Trophoblast cell (in vitro differentiated cells and primary cell): ENCODE measurements at regions not wholly inside any gene's neighbourhood (a gene's known extent, or its start where the extent isn't known, plus 50 kb on each side); places are given as distances from the start of the nearest gene placed in this dataset.
"Not testable (repeated sequence)": the region's sequence is repeated elsewhere in the genome, so short reads cannot be mapped to it uniquely, and the experiment has no call there.

Experiments used
- DNase-seq, 2 donors: peaks; one replicate each; pipeline ENCODE4 v3.0.0-alpha.2; 2016
- H2AFZ ChIP-seq: 2 replicates; pipeline ENCODE4 v1.6.1; 2013; ENCODE audit warnings: low read length, moderate library complexity, mild to moderate bottlenecking; ENCODE audit not compliant: insufficient read depth, poor library complexity
- H2AK5ac ChIP-seq: 2 replicates; pipeline ENCODE4 v1.6.1; 2013; ENCODE audit warnings: mild to moderate bottlenecking, low read length
- H2BK120ac ChIP-seq: 2 replicates; pipeline ENCODE4 v1.6.1; 2013; ENCODE audit warnings: low read length, mild to moderate bottlenecking, moderate library complexity; ENCODE audit not compliant: insufficient read depth, poor library complexity
- H2BK12ac ChIP-seq: 2 replicates; pipeline ENCODE4 v1.6.1; 2013; ENCODE audit warnings: mild to moderate bottlenecking, low read length, moderate library complexity
- H2BK5ac ChIP-seq: 2 replicates; pipeline ENCODE4 v1.6.1; 2013; ENCODE audit warnings: low read length, low read depth, moderate library complexity, mild to moderate bottlenecking; ENCODE audit not compliant: poor library complexity
- H3K14ac ChIP-seq: 2 replicates; pipeline ENCODE4 v1.6.1; 2013; ENCODE audit warnings: mild to moderate bottlenecking, low read length
- H3K18ac ChIP-seq: 2 replicates; pipeline ENCODE4 v1.6.1; 2013; ENCODE audit warnings: mild to moderate bottlenecking, low read length
- H3K23ac ChIP-seq: 2 replicates; pipeline ENCODE4 v1.6.1; 2013; ENCODE audit warnings: low read length
- H3K27ac ChIP-seq: 2 replicates; pipeline ENCODE4 v1.5.1; 2013; ENCODE audit warnings: low read depth, mild to moderate bottlenecking, inconsistent platforms, low read length, moderate library complexity
- H3K27me3 ChIP-seq: 2 replicates; pipeline ENCODE4 v1.6.1; 2013; ENCODE audit warnings: inconsistent platforms, mild to moderate bottlenecking, low read length, moderate library complexity; ENCODE audit not compliant: insufficient read depth
- H3K36me3 ChIP-seq, 2 experiments: 1 replicate in 1 of 2; 2 replicates in 1 of 2; pipeline ENCODE4 v1.6.1; 2013; ENCODE audit warnings: low read length in 2 of 2, mild to moderate bottlenecking in 2 of 2, moderate library complexity in 1 of 2; ENCODE audit not compliant: insufficient read depth in 2 of 2, control insufficient read depth in 1 of 2
- H3K4ac ChIP-seq: 2 replicates; pipeline ENCODE4 v1.6.1; 2013; ENCODE audit warnings: low read depth, mild to moderate bottlenecking, low read length, moderate library complexity
- H3K4me1 ChIP-seq, 2 experiments: 1 replicate in 1 of 2; 2 replicates in 1 of 2; pipeline ENCODE4 v1.6.1; 2013; ENCODE audit warnings: low read length in 2 of 2, mild to moderate bottlenecking in 2 of 2, moderate library complexity in 1 of 2; ENCODE audit not compliant: insufficient read depth in 2 of 2, control insufficient read depth in 1 of 2
- H3K4me2 ChIP-seq: 2 replicates; pipeline ENCODE4 v1.6.1; 2013; ENCODE audit warnings: inconsistent platforms, mild to moderate bottlenecking, low read length, moderate library complexity
- H3K4me3 ChIP-seq: 2 replicates; pipeline ENCODE4 v1.5.1; 2013; ENCODE audit warnings: mild to moderate bottlenecking, low read depth, low read length, inconsistent platforms
- H3K79me1 ChIP-seq: one replicate; pipeline ENCODE4 v1.6.1; 2013; ENCODE audit warnings: low read length
- H3K79me2 ChIP-seq: 2 replicates; pipeline ENCODE4 v1.6.1; 2013; ENCODE audit warnings: low read length, mild to moderate bottlenecking; ENCODE audit not compliant: control insufficient read depth, insufficient read depth, poor library complexity
- H3K9ac ChIP-seq: 2 replicates; pipeline ENCODE4 v1.6.1; 2013; ENCODE audit warnings: mild to moderate bottlenecking, low read length
- H3K9me3 ChIP-seq: 2 replicates; pipeline ENCODE4 v1.6.1; 2013; ENCODE audit warnings: low read depth, mild to moderate bottlenecking, control low read depth, inconsistent platforms, low read length; ENCODE audit not compliant: insufficient read depth
- H4K12ac ChIP-seq: 2 replicates; pipeline ENCODE4 v1.6.1; 2013; ENCODE audit warnings: low read depth, mild to moderate bottlenecking, low read length, moderate library complexity
- H4K8ac ChIP-seq: 2 replicates; pipeline ENCODE4 v1.6.1; 2013; ENCODE audit warnings: low read depth, mild to moderate bottlenecking, low read length, moderate library complexity
- H4K91ac ChIP-seq: one replicate; pipeline ENCODE4 v1.6.1; 2013; ENCODE audit warnings: low read depth, mild to moderate bottlenecking, low read length, moderate library complexity
- WGBS: extraction: QIAGEN DNeasy Blood & Tissue Kit; methylation state at CpG from one replicate; pipeline ENCODE4 v1.1.7; 2013; ENCODE audit warnings: missing lambda C conversion rate; ENCODE audit not compliant: insufficient read length, insufficient coverage; ENCODE audit errors: extremely low coverage; 5-methylcytosine and 5-hydroxymethylcytosine counted together

DNA sequence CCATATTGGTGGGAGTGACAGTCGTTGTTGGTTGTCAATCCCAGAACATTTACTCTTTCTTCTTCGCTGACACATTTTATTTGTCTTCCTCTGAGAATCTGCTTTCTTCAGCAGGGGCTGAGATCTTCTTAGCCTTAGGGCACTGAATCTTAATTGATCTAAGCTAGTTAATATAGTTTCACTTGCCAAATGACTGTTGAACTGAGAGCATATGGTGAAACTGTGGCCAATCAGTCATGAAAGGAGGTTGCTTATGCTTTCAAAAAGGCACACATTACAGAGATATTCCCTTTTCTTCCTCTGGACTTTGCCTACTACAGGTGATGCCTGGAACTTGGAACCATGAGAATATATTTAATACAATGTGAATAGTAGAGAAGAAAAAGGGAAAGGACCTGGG, 60.0 kb upstream of the KIAA0040 start:
- no peaks in the 10 kb centered on the region for H3K27me3 ChIP-seq
- WGBS, result no CpG with 5 or more reads among the region's 2 CpGs
- H2BK120ac ChIP-seq, result no peak overlapping the region
- H3K14ac ChIP-seq, result no peak overlapping the region
- no peak overlapping the region for H2AK5ac ChIP-seq
- H3K27ac ChIP-seq, result no peak overlapping the region
- no peak overlapping the region for H4K12ac ChIP-seq
- no peak overlapping the region for H2BK5ac ChIP-seq
- H3K4ac ChIP-seq, result no peak overlapping the region
- H2BK12ac ChIP-seq, result no peak overlapping the region
- H2AFZ ChIP-seq, result no peak overlapping the region
- peaks cover 0 to 7% of the 10 kb centered on the region in 2 experiments for H3K4me1 ChIP-seq
- no peaks in the 10 kb centered on the region for H3K79me1 ChIP-seq
- no peaks in the 10 kb centered on the region for H3K79me2 ChIP-seq
- H3K36me3 ChIP-seq, result no peaks in the 10 kb centered on the region
- H3K18ac ChIP-seq, result no peak overlapping the region
- no peak for DNase-seq
- no peaks in the 10 kb centered on the region for H3K9me3 ChIP-seq
- H4K8ac ChIP-seq, result no peak overlapping the region
- no peak overlapping the region for H4K91ac ChIP-seq
- no peak overlapping the region for H3K23ac ChIP-seq
- H3K4me3 ChIP-seq, result no peak overlapping the region
- no peak overlapping the region for H3K9ac ChIP-seq
- H3K4me2 ChIP-seq, result no peak overlapping the region

DNA sequence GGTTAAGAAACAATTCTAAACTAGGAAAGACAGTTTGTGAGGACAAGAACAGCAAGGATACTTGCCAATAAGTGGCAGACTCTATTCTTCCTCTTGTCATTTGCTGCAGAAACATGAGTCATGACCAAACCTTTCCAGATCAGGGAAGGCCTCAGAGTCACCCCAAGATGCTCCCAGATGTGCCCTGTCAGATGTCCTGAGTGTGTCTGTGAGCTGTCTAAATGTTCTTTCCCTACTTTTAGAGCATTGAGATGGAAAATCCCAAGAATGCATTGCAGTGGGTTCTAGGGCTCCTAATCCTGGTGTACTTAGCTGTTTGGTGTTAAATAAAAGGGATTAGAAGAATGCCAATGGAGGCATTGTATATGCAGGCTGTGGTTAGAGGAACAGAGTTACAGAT, 57.5 kb upstream of the KIAA0040 start:
- no peak overlapping the region for H3K18ac ChIP-seq
- H3K4me2 ChIP-seq, result no peak overlapping the region
- no peak overlapping the region for H3K14ac ChIP-seq
- H2AK5ac ChIP-seq, result no peak overlapping the region
- H4K8ac ChIP-seq, result no peak overlapping the region
- H3K79me1 ChIP-seq, result no peaks in the 10 kb centered on the region
- H3K23ac ChIP-seq, result no peak overlapping the region
- no peaks in the 10 kb centered on the region for H3K9me3 ChIP-seq
- H3K4me1 ChIP-seq, result peaks cover 0 to 7% of the 10 kb centered on the region in 2 experiments
- no peaks in the 10 kb centered on the region for H3K79me2 ChIP-seq
- H3K9ac ChIP-seq, result no peak overlapping the region
- H3K4ac ChIP-seq, result no peak overlapping the region
- H2BK12ac ChIP-seq, result no peak overlapping the region
- no peak overlapping the region for H4K12ac ChIP-seq
- no peak for DNase-seq
- no peak overlapping the region for H4K91ac ChIP-seq
- H3K27ac ChIP-seq, result peak overlapping the region; percentile 1
- H3K4me3 ChIP-seq, result no peak overlapping the region
- no peaks in the 10 kb centered on the region for H3K36me3 ChIP-seq
- peak overlapping the region; percentile 19 for H2BK5ac ChIP-seq
- H2BK120ac ChIP-seq, result no peak overlapping the region
- no peaks in the 10 kb centered on the region for H3K27me3 ChIP-seq
- H2AFZ ChIP-seq, result no peak overlapping the region

DNA sequence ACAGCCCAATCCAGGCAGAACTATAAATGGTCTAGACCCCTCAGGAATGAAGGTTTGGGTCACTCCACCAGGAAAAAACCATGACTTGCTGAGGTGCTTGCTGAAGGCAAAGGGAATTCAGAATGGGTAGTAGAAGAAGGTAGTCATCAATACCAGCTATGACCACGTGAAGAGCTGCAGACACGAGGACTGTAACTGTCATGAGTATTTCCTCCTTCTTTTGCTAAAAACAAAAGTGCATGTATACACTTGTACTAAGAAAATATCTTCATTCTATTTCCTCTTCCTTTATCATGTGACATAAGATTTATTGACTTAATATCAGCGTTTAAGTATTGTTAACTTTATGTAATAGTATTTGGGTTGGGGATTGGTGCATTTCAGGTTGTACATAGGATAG, 55.5 kb upstream of the KIAA0040 start:
- not testable (repeated sequence) for H3K36me3 ChIP-seq, H3K23ac ChIP-seq, H3K4me3 ChIP-seq, H4K91ac ChIP-seq, H3K79me2 ChIP-seq, H2BK120ac ChIP-seq, H2AK5ac ChIP-seq, H3K14ac ChIP-seq, H3K9ac ChIP-seq, H2AFZ ChIP-seq, H3K4me1 ChIP-seq, H2BK12ac ChIP-seq, H3K79me1 ChIP-seq, H3K4ac ChIP-seq, H3K18ac ChIP-seq, H3K27me3 ChIP-seq, H2BK5ac ChIP-seq, H4K8ac ChIP-seq, DNase-seq, H4K12ac ChIP-seq, H3K4me2 ChIP-seq, H3K9me3 ChIP-seq, H3K27ac ChIP-seq
- WGBS, result no CpG with 5 or more reads among the region's 3 CpGs

DNA sequence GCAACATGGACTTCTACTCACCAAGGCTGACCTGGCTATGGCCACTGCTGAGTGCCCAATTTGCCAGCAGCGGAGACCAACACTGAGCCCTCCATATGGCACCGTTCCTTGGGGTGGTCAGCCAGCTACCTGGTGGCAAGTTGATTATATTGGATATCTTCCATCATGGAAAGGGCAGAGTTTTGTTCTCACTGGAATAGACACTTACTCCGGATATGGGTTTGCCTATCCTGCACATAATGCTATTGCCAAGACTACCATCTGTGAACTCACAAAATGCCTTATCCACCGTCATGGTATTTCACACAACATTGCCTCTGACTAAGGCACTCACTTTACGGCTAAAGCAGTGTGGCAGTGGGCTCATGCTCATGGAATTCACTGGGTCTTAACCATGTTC, 54.5 kb upstream of the KIAA0040 start:
- not testable (repeated sequence) for H4K8ac ChIP-seq, H3K4me3 ChIP-seq, H3K4ac ChIP-seq, DNase-seq, H3K18ac ChIP-seq, H2BK120ac ChIP-seq, H4K91ac ChIP-seq, H4K12ac ChIP-seq, H3K9ac ChIP-seq, H2AK5ac ChIP-seq, H3K79me1 ChIP-seq, H3K9me3 ChIP-seq, H3K14ac ChIP-seq, H3K4me1 ChIP-seq, H3K23ac ChIP-seq, H3K36me3 ChIP-seq, H3K27ac ChIP-seq, H3K27me3 ChIP-seq, H3K79me2 ChIP-seq, H2BK12ac ChIP-seq, H2BK5ac ChIP-seq, H3K4me2 ChIP-seq, H2AFZ ChIP-seq
- no CpG with 5 or more reads among the region's 5 CpGs for WGBS
